ENCODE measurements at regions not wholly inside any gene's neighbourhood (a gene's known extent, or its start where the extent isn't known, plus 50 kb on each side); places are given as distances from the start of the nearest gene placed in this dataset.

DNA sequence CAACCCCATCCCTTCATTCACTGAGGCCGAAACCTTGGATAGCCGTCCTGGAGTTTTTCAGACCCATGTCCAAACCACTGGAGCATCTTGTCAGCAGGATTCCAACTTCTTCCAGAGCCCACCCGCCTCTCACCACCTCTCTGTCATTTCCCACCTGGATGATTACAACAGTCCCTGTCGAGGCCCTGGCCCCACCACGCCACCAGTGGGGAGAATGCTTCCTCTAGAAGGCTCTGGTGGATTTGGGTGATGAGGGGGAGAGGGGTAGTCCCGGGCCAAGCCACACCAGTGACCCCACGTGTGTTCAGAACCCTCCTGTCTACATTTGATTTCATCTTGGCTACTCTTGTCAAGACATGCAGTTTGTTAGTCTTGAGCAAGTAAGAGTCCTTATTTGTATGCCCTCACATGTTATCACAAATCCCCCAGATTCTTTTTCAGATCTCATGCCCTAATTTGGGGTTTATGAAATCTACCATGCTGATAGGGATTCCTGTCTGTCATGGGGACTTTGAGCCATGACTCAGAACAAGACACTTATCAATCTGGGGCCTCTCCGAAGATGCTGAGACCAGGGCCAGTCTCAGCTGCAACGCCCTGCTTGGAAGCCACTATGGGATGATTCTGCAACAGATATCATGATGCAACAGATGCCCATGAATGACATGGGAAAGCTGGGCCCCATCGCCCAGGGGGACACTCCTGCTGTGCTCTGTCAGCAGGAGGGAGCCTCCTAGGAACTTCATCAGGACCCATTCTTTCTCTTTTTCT, 186.1 kb downstream of the ZFP36L2 start:
- TF ChIP-seq TAF1 (IDR thresholded peaks at IDR 0.05; ENCODE audit: low read depth) = no peak
- no peak for TF ChIP-seq RAD21 (IDR thresholded peaks at IDR 0.05; ENCODE audit: low read depth)
- 0 out of 2 replicates have a peak, but pooled peaks have one; percentile 36 for TF ChIP-seq YY1 (IDR thresholded peaks at IDR 0.05; ENCODE audit: low read depth)
- TF ChIP-seq CEBPB (IDR thresholded peaks at IDR 0.05) = peak; percentile 67; the same call in 1 of the 2 replicates
- peak; percentile 70 for TF ChIP-seq TCF12 (IDR thresholded peaks at IDR 0.05; ENCODE audit: low read depth)
- TF ChIP-seq EP300 (IDR thresholded peaks at IDR 0.05; ENCODE audit: borderline replicate concordance) = peak; percentile 80
- TF ChIP-seq, protein P1, sequence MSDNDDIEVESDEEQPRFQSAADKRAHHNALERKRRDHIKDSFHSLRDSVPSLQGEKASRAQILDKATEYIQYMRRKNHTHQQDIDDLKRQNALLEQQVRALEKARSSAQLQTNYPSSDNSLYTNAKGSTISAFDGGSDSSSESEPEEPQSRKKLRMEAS (IDR thresholded peaks at IDR 0.05) = 0 out of 2 replicates have a peak, but pooled peaks have one; percentile 23

- TF ChIP-seq YY1 (IDR thresholded peaks at IDR 0.05; ENCODE audit: low read depth) (no peak), RAD21 (IDR thresholded peaks at IDR 0.05; ENCODE audit: low read depth) (no peak), FOXM1 (IDR thresholded peaks at IDR 0.05; ENCODE audit: borderline replicate concordance, low read depth) (no peak), TEAD4 (IDR thresholded peaks at IDR 0.05) (no peak)
- TF ChIP-seq, protein P1 (IDR thresholded peaks at IDR 0.05) = no peak
Observed at GRCh38 chr2:43039376-43040080, 186.9 kb downstream of the ZFP36L2 start.

DNA sequence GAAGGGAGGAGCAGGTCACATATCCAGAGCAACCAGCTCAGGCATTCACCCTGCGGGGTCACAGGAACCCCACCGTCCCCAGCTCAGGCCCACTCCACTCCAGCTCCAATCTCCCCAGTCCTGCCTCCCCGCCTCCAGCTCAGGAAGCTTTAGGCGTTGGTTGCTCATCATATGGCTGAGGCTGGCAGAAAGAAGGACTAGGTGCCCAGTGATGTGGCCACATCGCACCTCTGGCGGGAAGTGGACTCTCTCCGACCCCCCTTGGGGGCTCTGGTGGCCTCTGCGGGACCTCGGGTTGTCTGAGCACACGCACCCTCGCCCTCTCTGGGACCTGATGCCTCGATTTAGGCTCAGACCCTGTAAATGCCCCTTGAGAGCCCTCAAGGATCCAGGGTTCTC, 187.7 kb downstream of the ZFP36L2 start:
- TF ChIP-seq YY1 (IDR thresholded peaks at IDR 0.05; ENCODE audit: low read depth) = no peak
- TF ChIP-seq NFIC (IDR thresholded peaks at IDR 0.05) = no peak
- no peak for TF ChIP-seq TCF12 (IDR thresholded peaks at IDR 0.05; ENCODE audit: low read depth)
- no peak for TF ChIP-seq CREB1 (IDR thresholded peaks at IDR 0.05; ENCODE audit: low read depth)
- TF ChIP-seq, protein P1 (IDR thresholded peaks at IDR 0.05) = no peak
- no peak for TF ChIP-seq FOXM1 (IDR thresholded peaks at IDR 0.05; ENCODE audit: borderline replicate concordance, low read depth)
- TF ChIP-seq, protein P2, sequence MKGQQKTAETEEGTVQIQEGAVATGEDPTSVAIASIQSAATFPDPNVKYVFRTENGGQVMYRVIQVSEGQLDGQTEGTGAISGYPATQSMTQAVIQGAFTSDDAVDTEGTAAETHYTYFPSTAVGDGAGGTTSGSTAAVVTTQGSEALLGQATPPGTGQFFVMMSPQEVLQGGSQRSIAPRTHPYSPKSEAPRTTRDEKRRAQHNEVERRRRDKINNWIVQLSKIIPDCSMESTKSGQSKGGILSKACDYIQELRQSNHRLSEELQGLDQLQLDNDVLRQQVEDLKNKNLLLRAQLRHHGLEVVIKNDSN (IDR thresholded peaks at IDR 0.05) = no peak
- no peak for TF ChIP-seq ZBTB7A (IDR thresholded peaks at IDR 0.05; ENCODE audit: low read depth)
- TF ChIP-seq CEBPB (IDR thresholded peaks at IDR 0.05) = no peak
- TF ChIP-seq TAF1 (IDR thresholded peaks at IDR 0.05; ENCODE audit: low read depth) = no peak
- TF ChIP-seq TEAD4 (IDR thresholded peaks at IDR 0.05) = no peak
- no peak for TF ChIP-seq EP300 (IDR thresholded peaks at IDR 0.05; ENCODE audit: borderline replicate concordance)
- no peak for TF ChIP-seq EGR1 (IDR thresholded peaks at IDR 0.05)

DNA sequence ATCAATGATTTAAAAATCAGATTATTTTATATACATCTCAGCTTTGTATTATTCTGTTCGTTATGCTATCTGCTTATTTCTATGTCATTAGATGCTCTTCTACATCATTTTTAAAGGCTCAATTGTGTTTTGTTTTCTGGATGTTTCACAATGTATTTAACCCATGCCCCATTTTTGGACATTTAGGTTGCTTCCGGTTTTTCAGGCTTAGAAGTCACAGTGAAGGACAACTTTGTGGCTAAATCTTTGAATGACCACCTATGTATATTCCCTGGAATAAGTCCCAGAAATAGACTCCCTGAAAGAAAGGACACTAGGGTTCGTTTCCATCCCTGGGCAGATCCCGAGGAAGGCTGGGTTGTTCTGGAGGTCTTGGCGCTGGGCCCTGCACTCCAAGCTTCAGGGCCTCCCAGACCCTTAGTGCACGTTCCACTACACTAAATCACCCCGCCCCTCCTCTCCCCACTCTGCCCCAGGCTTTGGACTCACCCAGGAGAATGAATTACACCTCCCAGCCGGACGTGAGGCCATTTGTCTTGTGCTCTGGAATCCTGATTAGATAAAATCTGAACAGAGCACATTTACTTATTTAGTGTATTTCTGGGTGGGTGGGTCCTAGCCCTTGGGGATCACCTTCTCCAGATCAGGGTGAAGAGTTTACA, 188.2 kb downstream of the ZFP36L2 start:
- TF ChIP-seq TCF12 (IDR thresholded peaks at IDR 0.05; ENCODE audit: low read depth) = peak; percentile 54; the same call in 1 of the 2 replicates
- TF ChIP-seq EGR1 (IDR thresholded peaks at IDR 0.05) = no peak
- no peak for TF ChIP-seq NFIC (IDR thresholded peaks at IDR 0.05)
- TF ChIP-seq, protein P2 (IDR thresholded peaks at IDR 0.05) = no peak
- TF ChIP-seq, protein P1 (IDR thresholded peaks at IDR 0.05) = 0 out of 2 replicates have a peak, but pooled peaks have one; percentile 24
- TF ChIP-seq EP300 (IDR thresholded peaks at IDR 0.05; ENCODE audit: borderline replicate concordance) = peak; percentile 63

GRCh38 chr2:43035922-43036321, 190.5 kb downstream of the ZFP36L2 start:
- TF ChIP-seq TEAD4 (IDR thresholded peaks at IDR 0.05) (no peak), NFIC (IDR thresholded peaks at IDR 0.05) (no peak), YY1 (IDR thresholded peaks at IDR 0.05; ENCODE audit: low read depth) (no peak), CREB1 (IDR thresholded peaks at IDR 0.05; ENCODE audit: low read depth) (no peak), CEBPB (IDR thresholded peaks at IDR 0.05) (no peak), EGR1 (IDR thresholded peaks at IDR 0.05) (no peak), ZBTB7A (IDR thresholded peaks at IDR 0.05; ENCODE audit: low read depth) (no peak), TCF12 (IDR thresholded peaks at IDR 0.05; ENCODE audit: low read depth) (no peak), RAD21 (IDR thresholded peaks at IDR 0.05; ENCODE audit: low read depth) (no peak), TAF1 (IDR thresholded peaks at IDR 0.05; ENCODE audit: low read depth) (no peak), EP300 (IDR thresholded peaks at IDR 0.05; ENCODE audit: borderline replicate concordance) (no peak), FOXM1 (IDR thresholded peaks at IDR 0.05; ENCODE audit: borderline replicate concordance, low read depth) (no peak)
- TF ChIP-seq, protein P3, sequence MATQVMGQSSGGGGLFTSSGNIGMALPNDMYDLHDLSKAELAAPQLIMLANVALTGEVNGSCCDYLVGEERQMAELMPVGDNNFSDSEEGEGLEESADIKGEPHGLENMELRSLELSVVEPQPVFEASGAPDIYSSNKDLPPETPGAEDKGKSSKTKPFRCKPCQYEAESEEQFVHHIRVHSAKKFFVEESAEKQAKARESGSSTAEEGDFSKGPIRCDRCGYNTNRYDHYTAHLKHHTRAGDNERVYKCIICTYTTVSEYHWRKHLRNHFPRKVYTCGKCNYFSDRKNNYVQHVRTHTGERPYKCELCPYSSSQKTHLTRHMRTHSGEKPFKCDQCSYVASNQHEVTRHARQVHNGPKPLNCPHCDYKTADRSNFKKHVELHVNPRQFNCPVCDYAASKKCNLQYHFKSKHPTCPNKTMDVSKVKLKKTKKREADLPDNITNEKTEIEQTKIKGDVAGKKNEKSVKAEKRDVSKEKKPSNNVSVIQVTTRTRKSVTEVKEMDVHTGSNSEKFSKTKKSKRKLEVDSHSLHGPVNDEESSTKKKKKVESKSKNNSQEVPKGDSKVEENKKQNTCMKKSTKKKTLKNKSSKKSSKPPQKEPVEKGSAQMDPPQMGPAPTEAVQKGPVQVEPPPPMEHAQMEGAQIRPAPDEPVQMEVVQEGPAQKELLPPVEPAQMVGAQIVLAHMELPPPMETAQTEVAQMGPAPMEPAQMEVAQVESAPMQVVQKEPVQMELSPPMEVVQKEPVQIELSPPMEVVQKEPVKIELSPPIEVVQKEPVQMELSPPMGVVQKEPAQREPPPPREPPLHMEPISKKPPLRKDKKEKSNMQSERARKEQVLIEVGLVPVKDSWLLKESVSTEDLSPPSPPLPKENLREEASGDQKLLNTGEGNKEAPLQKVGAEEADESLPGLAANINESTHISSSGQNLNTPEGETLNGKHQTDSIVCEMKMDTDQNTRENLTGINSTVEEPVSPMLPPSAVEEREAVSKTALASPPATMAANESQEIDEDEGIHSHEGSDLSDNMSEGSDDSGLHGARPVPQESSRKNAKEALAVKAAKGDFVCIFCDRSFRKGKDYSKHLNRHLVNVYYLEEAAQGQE (IDR thresholded peaks at IDR 0.05; ENCODE audit: low read depth) = no peak
- TF ChIP-seq, protein P2 (IDR thresholded peaks at IDR 0.05) = no peak
- TF ChIP-seq, protein P1 (IDR thresholded peaks at IDR 0.05) = no peak

All from Ishikawa (cell line).